A673 (cell line): ENCODE measurements at regions not wholly inside any gene's neighbourhood (a gene's known extent, or its start where the extent isn't known, plus 50 kb on each side); places are given as distances from the start of the nearest gene placed in this dataset.
A peak's percentile ranks its signal among the peaks of the same experiment; 100 is the strongest.

Experiments used
- BruUV-seq: library from RNA; stranded (reverse); fragments of 400-500 nt; replicated peaks from 2 replicates; lab custom pipeline; 2021; lab: Mats Ljungman, UMichigan
- CTCF ChIA-PET: fragments of 300-600 bp; sonication (Branson Sonifier 250); formaldehyde crosslinking; loops from one replicate; lab custom pipeline; 2022; ENCODE audit warnings: antibody characterized with exemption; lab: Charles Lee
- POLR2A ChIA-PET: fragments of 300-600 bp; sonication (Branson Sonifier 250); formaldehyde crosslinking; loops from one replicate; lab custom pipeline; 2022; ENCODE audit warnings: antibody characterized with exemption; ENCODE audit not compliant: low non-redundant PET; lab: Charles Lee
- DNase-seq: peaks from one replicate; pipeline ENCODE4 v3.0.0-alpha.2; 2015; ENCODE audit warnings: low spot score
- H3K27ac ChIP-seq: fragments of 200-600 bp; sonication (generic); 2 replicates; pipeline ENCODE4 v1.5.1; 2016; ENCODE audit warnings: mixed run types, low read depth, mild to moderate bottlenecking, mixed read lengths, antibody characterized with exemption, low read length; ENCODE audit not compliant: poor library complexity, severe bottlenecking
- H3K27me3 ChIP-seq: fragments of 200-600 bp; sonication (generic); replicated peaks from 2 replicates; pipeline ENCODE4 v1.6.1; 2017; ENCODE audit warnings: mixed run types, low read depth, mild to moderate bottlenecking, mixed read lengths, antibody characterized with exemption, low read length; ENCODE audit not compliant: insufficient read depth, poor library complexity
- H3K36me3 ChIP-seq: fragments of 200-600 bp; sonication (generic); 2 replicates; pipeline ENCODE4 v1.6.1; 2016; ENCODE audit warnings: mixed run types, mild to moderate bottlenecking, mixed read lengths, antibody characterized with exemption, low read length; ENCODE audit not compliant: insufficient read depth, poor library complexity, severe bottlenecking
- H3K4me1 ChIP-seq: fragments of 200-600 bp; sonication (generic); 2 replicates; pipeline ENCODE4 v1.6.1; 2017; ENCODE audit warnings: mixed run types, mild to moderate bottlenecking, mixed read lengths, antibody characterized with exemption, low read length; ENCODE audit not compliant: insufficient read depth, poor library complexity, severe bottlenecking
- H3K4me3 ChIP-seq: fragments of 200-600 bp; sonication (generic); 2 replicates; pipeline ENCODE4 v1.5.1; 2016; ENCODE audit warnings: low read depth, mixed run types, mild to moderate bottlenecking, mixed read lengths, low read length; ENCODE audit not compliant: poor library complexity, severe bottlenecking
- H3K9me3 ChIP-seq: fragments of 200-600 bp; sonication (generic); 2 replicates; pipeline ENCODE4 v1.6.1; 2016; ENCODE audit warnings: mixed run types, low read depth, mild to moderate bottlenecking, mixed read lengths, antibody characterized with exemption, low read length; ENCODE audit not compliant: poor library complexity, severe bottlenecking
- CTCF ChIP-seq: fragments of 300-800, 200-600 bp; sonication (generic); conservative IDR thresholded peaks from 2 replicates; pipeline ENCODE4 v1.5.1; 2017; ENCODE audit warnings: low read depth, mild to moderate bottlenecking, antibody characterized with exemption, low read length, moderate library complexity, mixed read lengths
- EZH2 ChIP-seq: fragments of 200-600 bp; sonication (generic); IDR thresholded peaks from 2 replicates; pipeline ENCODE4 v1.6.1; 2017; ENCODE audit warnings: borderline replicate concordance, low read depth, mild to moderate bottlenecking, mixed read lengths, antibody characterized with exemption, low read length; ENCODE audit not compliant: poor library complexity, severe bottlenecking
- intact Hi-C: fragments of 100-400 bp; cut with micrococcal nuclease; formaldehyde crosslinking; loops from one replicate; pipeline ENCODE4 v1.10.0; 2022; ENCODE audit not compliant: unreplicated experiment

- intact Hi-C loops = loop anchor here (5.0 kb wide), 4 partner anchors 70 to 535 kb away; no protein-coding TSS in a partner anchor
These were observed 579.3 kb downstream of the TOX3 start for GRCh38 chr16:51967646-51968045.

GRCh38 chr16:51960931-51961330, 586.0 kb downstream of the TOX3 start:
- no peak overlapping the region for H3K27ac ChIP-seq
- no peaks in the 10 kb centered on the region for H3K36me3 ChIP-seq
- BruUV-seq = no TSS peak
- TF ChIP-seq EZH2 (no peak), CTCF (no peak)
- H3K4me3 ChIP-seq = no peak overlapping the region
- H3K9me3 ChIP-seq = no peaks in the 10 kb centered on the region
- intact Hi-C loops = no loop called here
- ChIA-PET CTCF (no interaction called here), POLR2A (no interaction called here)
- no peak for DNase-seq
- peaks cover 7% of the 10 kb centered on the region for H3K4me1 ChIP-seq
- H3K27me3 ChIP-seq = no peaks in the 10 kb centered on the region

More at GRCh38 chr16:51967646-51968045, 579.3 kb downstream of the TOX3 start:
- POLR2A ChIA-PET = interaction anchor here (0.6 kb wide), 1 partner anchor 857 kb away, joined by 3 read pairs; no protein-coding TSS in a partner anchor
- no peak for TF ChIP-seq CTCF
- no peaks in the 10 kb centered on the region for H3K9me3 ChIP-seq
- H3K27ac ChIP-seq = peak overlapping the region; percentile 88
- no peaks in the 10 kb centered on the region for H3K27me3 ChIP-seq
- H3K36me3 ChIP-seq = no peaks in the 10 kb centered on the region
- CTCF ChIA-PET = interaction anchor here (0.6 kb wide), 1 partner anchor 968 kb away, joined by 4 read pairs; no protein-coding TSS in a partner anchor
- peaks cover 49% of the 10 kb centered on the region for H3K4me1 ChIP-seq
- DNase-seq = peak; percentile 90
- BruUV-seq = no TSS peak
- no peak overlapping the region for H3K4me3 ChIP-seq

GRCh38 chr16:51953286-51953985, 593.5 kb downstream of the TOX3 start:
- TF ChIP-seq EZH2 (no peak), CTCF (no peak)

More at GRCh38 chr16:51953286-51953985, 593.5 kb downstream of the TOX3 start:
- intact Hi-C loops = no loop called here
- H3K27ac ChIP-seq = no peak overlapping the region
- no peak for DNase-seq
- BruUV-seq = no TSS peak
- H3K4me1 ChIP-seq = no peaks in the 10 kb centered on the region
- ChIA-PET POLR2A (no interaction called here), CTCF (no interaction called here)
- no peaks in the 10 kb centered on the region for H3K27me3 ChIP-seq
- H3K36me3 ChIP-seq = no peaks in the 10 kb centered on the region
- H3K9me3 ChIP-seq = no peaks in the 10 kb centered on the region
- H3K4me3 ChIP-seq = no peak overlapping the region
